GM12865 (cell line): ENCODE measurements at regions not wholly inside any gene's neighbourhood (a gene's known extent, or its start where the extent isn't known, plus 50 kb on each side); places are given as distances from the start of the nearest gene placed in this dataset.

ENCODE experiments used
- DNase-seq: peaks from one replicate; pipeline ENCODE4 v3.0.0; 2010; ENCODE audit warnings: low read depth
- H3K4me3 ChIP-seq: 2 replicates; pipeline ENCODE4 v1.5.1; 2011; ENCODE audit warnings: mild to moderate bottlenecking, low read depth, low read length, control low read depth
- TF ChIP-seq, protein P1 (sequence below): IDR thresholded peaks from 2 replicates; pipeline ENCODE4 v1.5.1; 2011; ENCODE audit warnings: low read length, control low read depth, low read depth, inconsistent platforms; ENCODE audit not compliant: insufficient read depth; ENCODE audit errors: missing control alignments

GRCh38 chr2:59307196-59307595 is 1066.1 kb upstream of the FANCL start:
- no peak overlapping the region for H3K4me3 ChIP-seq
- DNase-seq, result no peak
- TF ChIP-seq, protein P1, sequence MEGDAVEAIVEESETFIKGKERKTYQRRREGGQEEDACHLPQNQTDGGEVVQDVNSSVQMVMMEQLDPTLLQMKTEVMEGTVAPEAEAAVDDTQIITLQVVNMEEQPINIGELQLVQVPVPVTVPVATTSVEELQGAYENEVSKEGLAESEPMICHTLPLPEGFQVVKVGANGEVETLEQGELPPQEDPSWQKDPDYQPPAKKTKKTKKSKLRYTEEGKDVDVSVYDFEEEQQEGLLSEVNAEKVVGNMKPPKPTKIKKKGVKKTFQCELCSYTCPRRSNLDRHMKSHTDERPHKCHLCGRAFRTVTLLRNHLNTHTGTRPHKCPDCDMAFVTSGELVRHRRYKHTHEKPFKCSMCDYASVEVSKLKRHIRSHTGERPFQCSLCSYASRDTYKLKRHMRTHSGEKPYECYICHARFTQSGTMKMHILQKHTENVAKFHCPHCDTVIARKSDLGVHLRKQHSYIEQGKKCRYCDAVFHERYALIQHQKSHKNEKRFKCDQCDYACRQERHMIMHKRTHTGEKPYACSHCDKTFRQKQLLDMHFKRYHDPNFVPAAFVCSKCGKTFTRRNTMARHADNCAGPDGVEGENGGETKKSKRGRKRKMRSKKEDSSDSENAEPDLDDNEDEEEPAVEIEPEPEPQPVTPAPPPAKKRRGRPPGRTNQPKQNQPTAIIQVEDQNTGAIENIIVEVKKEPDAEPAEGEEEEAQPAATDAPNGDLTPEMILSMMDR, result no peak

- TF ChIP-seq, protein P1, result no peak
- H3K4me3 ChIP-seq, result no peak overlapping the region
- no peak for DNase-seq
These were observed 1062.1 kb upstream of the FANCL start for GRCh38 chr2:59303272-59303671.

DNA sequence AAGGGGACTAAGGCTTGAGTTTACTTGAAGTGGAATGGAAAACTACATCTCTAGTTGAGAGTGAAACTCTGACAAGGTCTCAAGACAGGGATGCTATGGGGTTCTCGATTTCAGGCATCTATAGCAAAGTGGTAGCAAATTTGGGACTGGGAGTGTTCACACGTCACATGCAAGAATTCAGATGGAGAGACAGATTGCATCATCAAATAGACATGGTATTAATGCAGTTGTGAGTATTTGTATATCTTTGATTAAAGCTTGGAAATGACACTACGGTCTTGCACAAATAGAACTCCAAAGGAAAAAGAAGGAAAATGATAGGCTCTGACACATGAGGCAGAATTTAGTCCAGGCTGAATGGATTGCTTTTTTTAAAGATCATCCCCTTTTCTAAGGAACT is 1061.6 kb upstream of the FANCL start:
- TF ChIP-seq, protein P1, result no peak
- DNase-seq, result no peak
- H3K4me3 ChIP-seq, result no peak overlapping the region

- peak; percentile 45 for DNase-seq
- TF ChIP-seq, protein P1, result peak; percentile 50
- H3K4me3 ChIP-seq, result no peak overlapping the region
These were observed 1060.6 kb upstream of the FANCL start for GRCh38 chr2:59301466-59302402.

GRCh38 chr2:59297816-59298215 is 1056.7 kb upstream of the FANCL start:
- TF ChIP-seq, protein P1, result no peak
- H3K4me3 ChIP-seq, result no peak overlapping the region
- DNase-seq, result no peak

- DNase-seq, result no peak
- H3K4me3 ChIP-seq, result no peak overlapping the region
- TF ChIP-seq, protein P1, result no peak
These were observed 1055.2 kb upstream of the FANCL start for GRCh38 chr2:59296279-59296678.
